Osteoblast (primary cell): ENCODE measurements at regions not wholly inside any gene's neighbourhood (a gene's known extent, or its start where the extent isn't known, plus 50 kb on each side); places are given as distances from the start of the nearest gene placed in this dataset.

Experiments
- DNase-seq: peaks from one replicate; pipeline ENCODE4 v3.0.0; 2011; ENCODE audit warnings: low spot score, mixed read lengths; ENCODE audit not compliant: insufficient read length; ENCODE audit errors: missing footprints
- H2AFZ ChIP-seq: 2 replicates; pipeline ENCODE4 v1.6.0; 2011; ENCODE audit warnings: mild to moderate bottlenecking, low read length
- H3K27ac ChIP-seq: 2 replicates; pipeline ENCODE4 v1.5.1; 2011; ENCODE audit warnings: mild to moderate bottlenecking, low read depth, low read length, moderate library complexity
- H3K27me3 ChIP-seq: 2 replicates; pipeline ENCODE4 v1.6.0; 2012; ENCODE audit warnings: mild to moderate bottlenecking, control low read depth, inconsistent platforms, low read length, moderate library complexity; ENCODE audit not compliant: insufficient read depth
- H3K36me3 ChIP-seq: 2 replicates; pipeline ENCODE4 v1.5.1; 2011; ENCODE audit warnings: mild to moderate bottlenecking, low read length, control low read depth, moderate library complexity; ENCODE audit not compliant: insufficient read depth
- H3K4me1 ChIP-seq: 2 replicates; pipeline ENCODE4 v1.5.1; 2011; ENCODE audit warnings: mild to moderate bottlenecking, low read length, control low read depth, moderate library complexity; ENCODE audit not compliant: insufficient read depth
- H3K4me2 ChIP-seq: 2 replicates; pipeline ENCODE4 v1.6.0; 2011; ENCODE audit warnings: mild to moderate bottlenecking, low read length; ENCODE audit not compliant: insufficient read depth
- H3K4me3 ChIP-seq: fragments of 200-600 bp; sonication (generic); 3 replicates; pipeline ENCODE4 v1.5.1; 2012; ENCODE audit warnings: mild to moderate bottlenecking, low read length, inconsistent platforms; ENCODE audit not compliant: insufficient read depth
- H3K79me2 ChIP-seq: 2 replicates; pipeline ENCODE4 v1.6.0; 2012; ENCODE audit warnings: mild to moderate bottlenecking, low read length, control low read depth, inconsistent platforms; ENCODE audit not compliant: insufficient read depth
- H3K9me3 ChIP-seq: 2 replicates; pipeline ENCODE4 v1.5.1; 2011; ENCODE audit warnings: low read depth, low read length, control low read depth
- H4K20me1 ChIP-seq: 2 replicates; pipeline ENCODE4 v1.6.0; 2012; ENCODE audit warnings: mild to moderate bottlenecking, low read length, control low read depth; ENCODE audit not compliant: insufficient read depth
- CTCF ChIP-seq: IDR thresholded peaks from 2 replicates; pipeline ENCODE4 v1.5.1; 2011; ENCODE audit warnings: mild to moderate bottlenecking, low read depth, low read length, moderate library complexity; ENCODE audit errors: extremely low read depth

- TF ChIP-seq CTCF = no peak
- no peak for DNase-seq
Measured at GRCh38 chr6:138596126-138596525, 96.8 kb upstream of the NHSL1 start.

GRCh38 chr6:138596591-138596990 lies 97.3 kb upstream of the NHSL1 start:
- Histone ChIP-seq H3K27ac (peak overlapping the region; percentile 58), H3K4me1 (peaks cover 43% of the 10 kb centered on the region), H3K79me2 (peaks cover 10% of the 10 kb centered on the region), H3K9me3 (no peaks in the 10 kb centered on the region), H2AFZ (no peak overlapping the region), H3K4me2 (no peak overlapping the region), H3K36me3 (no peaks in the 10 kb centered on the region), H4K20me1 (no peaks in the 10 kb centered on the region), H3K4me3 (no peak overlapping the region), H3K27me3 (no peaks in the 10 kb centered on the region)
- DNase-seq = no peak
- no peak for TF ChIP-seq CTCF

More at GRCh38 chr6:138596126-138596525, 96.8 kb upstream of the NHSL1 start:
- H2AFZ ChIP-seq = no peak overlapping the region
- no peaks in the 10 kb centered on the region for H3K27me3 ChIP-seq
- H3K79me2 ChIP-seq = peaks cover 11% of the 10 kb centered on the region
- no peaks in the 10 kb centered on the region for H4K20me1 ChIP-seq
- peak overlapping the region; percentile 58 for H3K27ac ChIP-seq
- H3K4me3 ChIP-seq = no peak overlapping the region
- no peaks in the 10 kb centered on the region for H3K36me3 ChIP-seq
- no peak overlapping the region for H3K4me2 ChIP-seq
- H3K4me1 ChIP-seq = peaks cover 39% of the 10 kb centered on the region
- no peaks in the 10 kb centered on the region for H3K9me3 ChIP-seq

GRCh38 chr6:138597336-138597735 lies 98.0 kb upstream of the NHSL1 start:
- H3K4me3 ChIP-seq = peak overlapping the region; percentile 25
- H3K9me3 ChIP-seq = no peaks in the 10 kb centered on the region
- no peak for TF ChIP-seq CTCF
- no peak overlapping the region for H2AFZ ChIP-seq
- H3K4me1 ChIP-seq = peaks cover 44% of the 10 kb centered on the region
- no peaks in the 10 kb centered on the region for H3K27me3 ChIP-seq
- no peaks in the 10 kb centered on the region for H4K20me1 ChIP-seq
- DNase-seq = no peak
- H3K36me3 ChIP-seq = no peaks in the 10 kb centered on the region
- H3K27ac ChIP-seq = peak overlapping the region; percentile 58
- peak overlapping the region; percentile 44 for H3K4me2 ChIP-seq
- H3K79me2 ChIP-seq = peaks cover 7% of the 10 kb centered on the region

- Histone ChIP-seq H3K27me3 (no peaks in the 10 kb centered on the region), H3K4me1 (peaks cover 34% of the 10 kb centered on the region), H3K9me3 (no peaks in the 10 kb centered on the region), H2AFZ (no peak overlapping the region), H3K79me2 (peaks cover 7% of the 10 kb centered on the region), H3K27ac (no peak overlapping the region), H4K20me1 (no peaks in the 10 kb centered on the region), H3K36me3 (no peaks in the 10 kb centered on the region), H3K4me2 (no peak overlapping the region), H3K4me3 (no peak overlapping the region)
- TF ChIP-seq CTCF = no peak
- no peak for DNase-seq
Measured at GRCh38 chr6:138598562-138599173, 99.4 kb upstream of the NHSL1 start.
